ENCODE measurements at regions not wholly inside any gene's neighbourhood (a gene's known extent, or its start where the extent isn't known, plus 50 kb on each side); places are given as distances from the start of the nearest gene placed in this dataset.

- Mint-ChIP-seq H3K27me3 (peaks cover 0 to 3% of the 10 kb centered on the region in 2 donors), H3K4me3 (no peak overlapping the region), H3K4me1 (no peaks in the 10 kb centered on the region), H3K36me3 (no peaks in the 10 kb centered on the region), H3K27ac (no peak overlapping the region), H3K9me3 (peaks cover 0 to 2% (median 0%) of the 10 kb centered on the region in 5 donors)
- Histone ChIP-seq H3K9me3 (ENCODE audit: low read length) (no peaks in the 10 kb centered on the region), H3K27ac (ENCODE audit: low read depth, low read length) (no peak overlapping the region), H3K27me3 (ENCODE audit: insufficient read depth, low read length, poor library complexity, severe bottlenecking) (no peaks in the 10 kb centered on the region), H3K4me3 (ENCODE audit: low read length) (no peak overlapping the region), H3K4me1 (ENCODE audit: insufficient read depth, low read length) (no peaks in the 10 kb centered on the region), H3K36me3 (ENCODE audit: insufficient read depth, low read length) (no peaks in the 10 kb centered on the region)
- POLR2A ChIA-PET, result no interaction called here
- CTCF ChIA-PET, result no interaction called here
- no peak for DNase-seq
These were observed 124.8 kb upstream of the RASSF8 start for GRCh38 chr12:25833657-25834056.

GRCh38 chr12:25835385-25835784 lies 123.1 kb upstream of the RASSF8 start:
- no peaks in the 10 kb centered on the region for H3K36me3 Mint-ChIP-seq
- peaks cover 0 to 2% of the 10 kb centered on the region in 2 donors for H3K27me3 Mint-ChIP-seq
- Histone ChIP-seq H3K36me3 (ENCODE audit: insufficient read depth, low read length) (no peaks in the 10 kb centered on the region), H3K4me3 (ENCODE audit: low read length) (no peak overlapping the region), H3K27me3 (ENCODE audit: insufficient read depth, low read length, poor library complexity, severe bottlenecking) (no peaks in the 10 kb centered on the region), H3K27ac (ENCODE audit: low read depth, low read length) (no peak overlapping the region), H3K9me3 (ENCODE audit: low read length) (no peaks in the 10 kb centered on the region), H3K4me1 (ENCODE audit: insufficient read depth, low read length) (no peaks in the 10 kb centered on the region)
- ChIA-PET POLR2A (no interaction called here), CTCF (no interaction called here)
- DNase-seq, result no peak
- no peak overlapping the region for H3K4me3 Mint-ChIP-seq
- H3K4me1 Mint-ChIP-seq, result no peaks in the 10 kb centered on the region
- no peak overlapping the region for H3K27ac Mint-ChIP-seq
- peaks cover 0 to 2% (median 0%) of the 10 kb centered on the region in 5 donors for H3K9me3 Mint-ChIP-seq

GRCh38 chr12:25838007-25838406 lies 120.5 kb upstream of the RASSF8 start:
- POLR2A ChIA-PET, result no interaction called here
- H3K4me3 ChIP-seq (ENCODE audit: low read length), result no peak overlapping the region
- H3K27me3 ChIP-seq (ENCODE audit: insufficient read depth, low read length, poor library complexity, severe bottlenecking), result no peaks in the 10 kb centered on the region
- H3K4me1 Mint-ChIP-seq, result no peaks in the 10 kb centered on the region
- H3K27ac ChIP-seq (ENCODE audit: low read depth, low read length), result no peak overlapping the region
- H3K9me3 ChIP-seq (ENCODE audit: low read length), result no peaks in the 10 kb centered on the region
- H3K27me3 Mint-ChIP-seq, result no peaks in the 10 kb centered on the region
- no peaks in the 10 kb centered on the region for H3K4me1 ChIP-seq (ENCODE audit: insufficient read depth, low read length)
- no peaks in the 10 kb centered on the region for H3K36me3 Mint-ChIP-seq
- no peak for DNase-seq
- peaks cover 0 to 2% (median 0%) of the 10 kb centered on the region in 5 donors for H3K9me3 Mint-ChIP-seq
- no peak overlapping the region for H3K4me3 Mint-ChIP-seq
- H3K27ac Mint-ChIP-seq, result no peak overlapping the region
- H3K36me3 ChIP-seq (ENCODE audit: insufficient read depth, low read length), result no peaks in the 10 kb centered on the region
- CTCF ChIA-PET, result no interaction called here

- POLR2A ChIA-PET, result no interaction called here
- DNase-seq, result no peak
- H3K4me3 Mint-ChIP-seq, result no peak overlapping the region
These were observed 119.0 kb upstream of the RASSF8 start for GRCh38 chr12:25839470-25839869.

GRCh38 chr12:25840678-25841465 lies 117.6 kb upstream of the RASSF8 start:
- ChIA-PET POLR2A (no interaction called here), CTCF (interaction anchor here (0.6 kb wide), 1 partner anchor 30 kb away, joined by 3 read pairs; no protein-coding TSS in a partner anchor)
- no peak overlapping the region for H3K27ac ChIP-seq (ENCODE audit: low read depth, low read length)
- Mint-ChIP-seq H3K27me3 (no peaks in the 10 kb centered on the region), H3K4me3 (no peak overlapping the region), H3K9me3 (peaks cover 0 to 2% (median 0%) of the 10 kb centered on the region in 5 donors), H3K27ac (no peak overlapping the region), H3K36me3 (no peaks in the 10 kb centered on the region), H3K4me1 (no peaks in the 10 kb centered on the region)
- no peaks in the 10 kb centered on the region for H3K36me3 ChIP-seq (ENCODE audit: insufficient read depth, low read length)
- H3K4me1 ChIP-seq (ENCODE audit: insufficient read depth, low read length), result no peaks in the 10 kb centered on the region
- DNase-seq, result no peak
- no peaks in the 10 kb centered on the region for H3K9me3 ChIP-seq (ENCODE audit: low read length)
- H3K4me3 ChIP-seq (ENCODE audit: low read length), result no peak overlapping the region
- H3K27me3 ChIP-seq (ENCODE audit: insufficient read depth, low read length, poor library complexity, severe bottlenecking), result no peaks in the 10 kb centered on the region

More at GRCh38 chr12:25839470-25839869, 119.0 kb upstream of the RASSF8 start:
- H3K36me3 ChIP-seq (ENCODE audit: insufficient read depth, low read length), result no peaks in the 10 kb centered on the region
- CTCF ChIA-PET, result no interaction called here
- H3K9me3 Mint-ChIP-seq, result peaks cover 0 to 2% (median 0%) of the 10 kb centered on the region in 5 donors
- H3K27ac Mint-ChIP-seq, result no peak overlapping the region
- no peaks in the 10 kb centered on the region for H3K27me3 ChIP-seq (ENCODE audit: insufficient read depth, low read length, poor library complexity, severe bottlenecking)
- no peaks in the 10 kb centered on the region for H3K9me3 ChIP-seq (ENCODE audit: low read length)
- no peaks in the 10 kb centered on the region for H3K36me3 Mint-ChIP-seq
- H3K27ac ChIP-seq (ENCODE audit: low read depth, low read length), result no peak overlapping the region
- H3K4me1 Mint-ChIP-seq, result no peaks in the 10 kb centered on the region
- H3K4me1 ChIP-seq (ENCODE audit: insufficient read depth, low read length), result no peaks in the 10 kb centered on the region
- no peaks in the 10 kb centered on the region for H3K27me3 Mint-ChIP-seq
- no peak overlapping the region for H3K4me3 ChIP-seq (ENCODE audit: low read length)

DNA sequence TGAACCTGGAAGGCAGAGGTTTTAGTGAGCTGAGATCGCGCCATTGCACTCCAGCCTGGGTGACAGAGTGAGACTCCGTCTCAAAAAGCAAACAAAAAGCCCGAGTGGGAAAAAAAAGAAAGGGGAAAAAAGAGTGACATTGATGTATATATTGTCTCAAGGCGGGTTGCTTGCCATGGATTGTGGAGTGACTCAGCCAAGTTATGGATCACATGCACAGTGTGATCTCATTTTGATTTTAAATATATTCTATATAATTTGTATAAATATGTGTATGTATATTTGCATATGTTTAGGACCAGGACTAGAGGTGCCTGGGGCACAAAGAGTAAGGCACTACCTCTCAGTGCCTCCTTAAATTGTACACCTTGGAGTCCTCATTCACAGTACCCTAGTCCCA lies 116.2 kb upstream of the RASSF8 start:
- Mint-ChIP-seq H3K27ac (no peak overlapping the region), H3K27me3 (no peaks in the 10 kb centered on the region), H3K4me1 (no peaks in the 10 kb centered on the region), H3K4me3 (no peak overlapping the region), H3K36me3 (no peaks in the 10 kb centered on the region), H3K9me3 (peaks cover 0 to 2% (median 0%) of the 10 kb centered on the region in 5 donors)
- no peak overlapping the region for H3K4me3 ChIP-seq (ENCODE audit: low read length)
- no peak for DNase-seq
- H3K27ac ChIP-seq (ENCODE audit: low read depth, low read length), result no peak overlapping the region
- no peaks in the 10 kb centered on the region for H3K4me1 ChIP-seq (ENCODE audit: insufficient read depth, low read length)
- no peaks in the 10 kb centered on the region for H3K27me3 ChIP-seq (ENCODE audit: insufficient read depth, low read length, poor library complexity, severe bottlenecking)
- ChIA-PET POLR2A (no interaction called here), CTCF (no interaction called here)
- no peaks in the 10 kb centered on the region for H3K9me3 ChIP-seq (ENCODE audit: low read length)
- no peaks in the 10 kb centered on the region for H3K36me3 ChIP-seq (ENCODE audit: insufficient read depth, low read length)

DNA sequence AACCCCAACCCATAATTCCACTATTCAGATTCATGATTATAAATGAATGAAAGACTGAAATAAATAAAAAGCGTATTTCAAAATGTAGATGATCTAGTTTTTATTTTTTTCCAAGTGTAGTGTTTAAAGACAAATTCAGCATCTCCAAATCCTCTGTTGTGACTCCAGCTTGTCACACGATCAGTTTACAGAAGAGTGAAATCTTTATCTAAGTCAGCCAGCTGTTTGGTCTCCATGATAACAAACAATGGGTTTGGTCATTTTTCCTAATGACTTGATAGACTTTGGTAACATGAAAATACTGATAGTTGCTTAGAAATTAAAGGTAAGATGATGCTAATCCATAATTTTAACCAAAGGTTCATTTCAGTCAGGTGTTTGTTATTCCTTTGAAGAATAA lies 114.5 kb upstream of the RASSF8 start:
- ChIA-PET POLR2A (no interaction called here), CTCF (no interaction called here)
- no peaks in the 10 kb centered on the region for H3K27me3 Mint-ChIP-seq
- no peak for DNase-seq
- no peaks in the 10 kb centered on the region for H3K36me3 Mint-ChIP-seq
- peaks cover 0 to 2% (median 0%) of the 10 kb centered on the region in 5 donors for H3K9me3 Mint-ChIP-seq
- H3K27me3 ChIP-seq (ENCODE audit: insufficient read depth, low read length, poor library complexity, severe bottlenecking), result no peaks in the 10 kb centered on the region
- no peaks in the 10 kb centered on the region for H3K4me1 Mint-ChIP-seq
- no peak overlapping the region for H3K27ac ChIP-seq (ENCODE audit: low read depth, low read length)
- H3K27ac Mint-ChIP-seq, result no peak overlapping the region
- H3K4me3 Mint-ChIP-seq, result no peak overlapping the region
- no peaks in the 10 kb centered on the region for H3K36me3 ChIP-seq (ENCODE audit: insufficient read depth, low read length)
- H3K4me3 ChIP-seq (ENCODE audit: low read length), result no peak overlapping the region
- no peaks in the 10 kb centered on the region for H3K4me1 ChIP-seq (ENCODE audit: insufficient read depth, low read length)
- no peaks in the 10 kb centered on the region for H3K9me3 ChIP-seq (ENCODE audit: low read length)

DNA sequence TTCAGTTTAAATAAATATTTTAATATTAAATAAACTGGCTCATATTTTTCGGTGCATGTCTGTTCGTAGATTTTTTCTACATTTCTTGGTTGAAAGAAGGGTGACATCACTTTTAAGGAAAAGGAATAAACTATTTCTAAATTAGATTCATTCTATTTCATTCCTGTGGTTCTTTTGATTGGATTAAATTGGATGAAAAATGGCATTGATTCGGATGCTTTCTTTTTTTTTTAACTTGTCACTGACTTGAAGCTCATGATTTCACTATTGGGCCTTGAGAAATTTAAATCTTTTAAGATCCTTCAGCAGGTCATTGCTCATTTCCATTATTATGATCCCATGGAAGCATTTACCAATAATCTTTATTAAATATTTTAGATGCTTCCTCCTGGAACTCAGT lies 113.1 kb upstream of the RASSF8 start:
- Histone ChIP-seq H3K9me3 (ENCODE audit: low read length) (no peaks in the 10 kb centered on the region), H3K4me1 (ENCODE audit: insufficient read depth, low read length) (no peaks in the 10 kb centered on the region), H3K27ac (ENCODE audit: low read depth, low read length) (no peak overlapping the region), H3K27me3 (ENCODE audit: insufficient read depth, low read length, poor library complexity, severe bottlenecking) (no peaks in the 10 kb centered on the region), H3K36me3 (ENCODE audit: insufficient read depth, low read length) (no peaks in the 10 kb centered on the region), H3K4me3 (ENCODE audit: low read length) (no peak overlapping the region)
- Mint-ChIP-seq H3K4me3 (no peak overlapping the region), H3K4me1 (no peaks in the 10 kb centered on the region), H3K36me3 (no peaks in the 10 kb centered on the region), H3K27me3 (peaks cover 0 to 2% of the 10 kb centered on the region in 2 donors), H3K9me3 (peaks cover 0 to 7% (median 0%) of the 10 kb centered on the region in 5 donors), H3K27ac (no peak overlapping the region)
- POLR2A ChIA-PET, result no interaction called here
- no peak for DNase-seq
- CTCF ChIA-PET, result no interaction called here
